ENCODE measurements at regions not wholly inside any gene's neighbourhood (a gene's known extent, or its start where the extent isn't known, plus 50 kb on each side); places are given as distances from the start of the nearest gene placed in this dataset.
A peak's percentile ranks its signal among the peaks of the same experiment; 100 is the strongest.
"Not testable (repeated sequence)": the region's sequence is repeated elsewhere in the genome, so short reads cannot be mapped to it uniquely, and the experiment has no call there.

DNA sequence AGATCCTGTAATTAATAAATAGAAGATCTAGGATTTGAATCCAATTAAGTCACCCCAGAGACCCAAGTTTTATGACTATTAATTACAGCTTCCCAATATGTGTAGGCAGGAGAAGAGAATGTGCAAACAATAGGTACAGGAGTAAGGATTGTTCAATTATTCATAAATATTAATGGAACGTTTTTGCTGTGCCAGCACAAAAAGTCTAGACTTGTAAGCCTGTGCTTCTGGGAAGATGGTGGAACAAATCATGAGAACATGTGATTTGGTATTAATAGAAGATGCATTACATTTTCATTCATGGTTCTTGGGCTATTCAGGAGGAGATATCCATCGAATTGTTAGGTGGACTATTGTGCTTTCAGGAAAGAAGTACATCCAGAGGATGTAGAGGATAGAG, 1240.9 kb downstream of the STIM2 start:
- no peaks in the 10 kb centered on the region for H3K27me3 ChIP-seq
- ATAC-seq (no peak), DNase-seq (no peak)
- H3K4me1 ChIP-seq = no peaks in the 10 kb centered on the region
- no peaks in the 10 kb centered on the region for H3K36me3 ChIP-seq
- WGBS, 4 donors = 62 to 69% (median 64%) methylated on average over 2 of the region's 2 CpGs
- no peak for TF ChIP-seq POLR2A (IDR thresholded peaks at IDR 0.05)
- TF ChIP-seq, protein P1, sequence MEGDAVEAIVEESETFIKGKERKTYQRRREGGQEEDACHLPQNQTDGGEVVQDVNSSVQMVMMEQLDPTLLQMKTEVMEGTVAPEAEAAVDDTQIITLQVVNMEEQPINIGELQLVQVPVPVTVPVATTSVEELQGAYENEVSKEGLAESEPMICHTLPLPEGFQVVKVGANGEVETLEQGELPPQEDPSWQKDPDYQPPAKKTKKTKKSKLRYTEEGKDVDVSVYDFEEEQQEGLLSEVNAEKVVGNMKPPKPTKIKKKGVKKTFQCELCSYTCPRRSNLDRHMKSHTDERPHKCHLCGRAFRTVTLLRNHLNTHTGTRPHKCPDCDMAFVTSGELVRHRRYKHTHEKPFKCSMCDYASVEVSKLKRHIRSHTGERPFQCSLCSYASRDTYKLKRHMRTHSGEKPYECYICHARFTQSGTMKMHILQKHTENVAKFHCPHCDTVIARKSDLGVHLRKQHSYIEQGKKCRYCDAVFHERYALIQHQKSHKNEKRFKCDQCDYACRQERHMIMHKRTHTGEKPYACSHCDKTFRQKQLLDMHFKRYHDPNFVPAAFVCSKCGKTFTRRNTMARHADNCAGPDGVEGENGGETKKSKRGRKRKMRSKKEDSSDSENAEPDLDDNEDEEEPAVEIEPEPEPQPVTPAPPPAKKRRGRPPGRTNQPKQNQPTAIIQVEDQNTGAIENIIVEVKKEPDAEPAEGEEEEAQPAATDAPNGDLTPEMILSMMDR (IDR thresholded peaks at IDR 0.05) = no peak
- intact Hi-C loops (cut with DNase I) = no loop called here
- no peaks in the 10 kb centered on the region for H3K9me3 ChIP-seq
- H3K27ac ChIP-seq = no peak overlapping the region
- H3K4me3 ChIP-seq = no peak overlapping the region

DNA sequence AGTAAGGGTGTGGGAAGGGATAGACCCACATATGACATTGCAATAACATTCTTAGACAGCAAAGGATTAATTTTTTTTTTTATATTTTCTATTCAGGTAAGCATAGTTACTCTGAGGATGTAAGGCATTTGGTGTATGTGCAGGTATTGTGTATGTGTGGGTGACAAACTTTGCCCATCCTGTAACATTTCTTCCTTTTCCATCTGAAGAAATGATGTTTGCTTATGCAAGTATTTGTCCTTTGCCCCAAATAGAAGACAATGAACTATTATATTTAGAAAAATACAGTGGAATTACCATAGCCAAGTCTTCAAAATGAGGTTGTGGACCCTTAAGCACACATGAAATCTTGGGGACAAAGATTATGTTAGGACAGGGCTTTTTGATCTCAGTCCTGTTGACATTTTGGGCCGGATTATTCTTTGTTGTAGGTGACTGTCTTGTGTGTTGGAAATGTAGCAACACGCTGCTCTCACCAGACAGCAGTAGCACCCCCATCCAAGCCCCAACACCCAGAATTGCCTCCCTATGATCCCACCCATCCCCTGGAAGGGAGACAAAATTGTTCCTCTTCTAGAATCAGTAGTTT, 1244.7 kb downstream of the STIM2 start:
- intact Hi-C loops (cut with DNase I) = no loop called here
- H3K27me3 ChIP-seq = no peaks in the 10 kb centered on the region
- DNase-seq (no peak), ATAC-seq (no peak)
- no peak overlapping the region for H3K27ac ChIP-seq
- H3K4me1 ChIP-seq = no peaks in the 10 kb centered on the region
- TF ChIP-seq POLR2A (IDR thresholded peaks at IDR 0.05) = no peak
- TF ChIP-seq, protein P1 (IDR thresholded peaks at IDR 0.05) = no peak
- H3K36me3 ChIP-seq = no peaks in the 10 kb centered on the region
- no peak overlapping the region for H3K4me3 ChIP-seq
- H3K9me3 ChIP-seq = no peaks in the 10 kb centered on the region
- 80 to 100% (median 88%) methylated on average over 2 of the region's 2 CpGs for WGBS, 4 donors

DNA sequence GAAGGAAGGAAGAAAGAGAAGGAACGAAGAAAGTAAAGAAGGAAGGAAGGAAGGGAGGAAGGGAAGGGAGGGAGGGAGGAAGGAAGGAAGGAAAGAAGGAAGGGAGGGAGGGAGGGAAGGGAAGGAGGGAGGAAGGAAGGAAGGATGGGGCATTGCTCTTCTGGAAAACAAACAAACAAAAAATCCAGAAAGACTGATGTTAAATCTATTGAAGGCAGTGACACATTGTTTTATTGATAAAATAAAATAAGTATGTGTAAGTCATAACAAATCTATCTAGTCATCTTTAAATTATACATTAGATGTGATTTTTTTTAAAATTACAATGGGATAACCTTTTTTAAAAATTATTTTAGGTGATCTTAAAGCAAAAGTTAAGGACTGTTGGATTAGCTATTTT, 1245.5 kb downstream of the STIM2 start:
- Histone ChIP-seq H3K27me3 (no peaks in the 10 kb centered on the region), H3K9me3 (no peaks in the 10 kb centered on the region), H3K27ac (no peak overlapping the region), H3K4me1 (no peaks in the 10 kb centered on the region), H3K4me3 (no peak overlapping the region), H3K36me3 (no peaks in the 10 kb centered on the region)
- intact Hi-C loops (cut with DNase I) = no loop called here
- TF ChIP-seq, protein P1 (IDR thresholded peaks at IDR 0.05) = no peak
- no peak for TF ChIP-seq POLR2A (IDR thresholded peaks at IDR 0.05)
- 52 to 58% (median 57%) methylated on average over 1 of the region's 1 CpG for WGBS, 4 donors
- ATAC-seq (no peak), DNase-seq (no peak)

DNA sequence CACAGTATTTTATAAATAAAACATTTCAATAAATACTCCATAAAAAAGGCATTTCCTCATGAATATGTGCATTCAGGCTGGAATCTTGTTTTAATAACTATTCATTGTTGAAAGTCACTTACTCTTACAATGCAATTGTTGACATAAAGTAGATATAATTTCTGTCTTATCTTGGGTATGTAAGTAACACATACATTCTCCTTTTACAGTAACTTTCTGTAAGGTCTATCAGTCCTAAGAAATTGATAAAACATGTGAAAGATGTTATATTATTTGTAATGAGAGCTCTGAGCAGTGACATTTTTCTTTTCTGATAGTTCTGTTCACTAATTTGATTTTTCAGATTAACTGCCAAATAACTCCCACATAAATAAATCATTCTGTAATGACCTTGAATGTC, 1249.2 kb downstream of the STIM2 start:
- TF ChIP-seq, protein P1 (IDR thresholded peaks at IDR 0.05) = no peak
- TF ChIP-seq POLR2A (IDR thresholded peaks at IDR 0.05) = no peak
- no peak for ATAC-seq
- no peak overlapping the region for H3K27ac ChIP-seq
- no peaks in the 10 kb centered on the region for H3K9me3 ChIP-seq
- intact Hi-C loops (cut with DNase I) = no loop called here
- DNase-seq = no peak
- no peaks in the 10 kb centered on the region for H3K36me3 ChIP-seq
- H3K4me3 ChIP-seq = no peak overlapping the region
- no peaks in the 10 kb centered on the region for H3K4me1 ChIP-seq
- H3K27me3 ChIP-seq = no peaks in the 10 kb centered on the region

DNA sequence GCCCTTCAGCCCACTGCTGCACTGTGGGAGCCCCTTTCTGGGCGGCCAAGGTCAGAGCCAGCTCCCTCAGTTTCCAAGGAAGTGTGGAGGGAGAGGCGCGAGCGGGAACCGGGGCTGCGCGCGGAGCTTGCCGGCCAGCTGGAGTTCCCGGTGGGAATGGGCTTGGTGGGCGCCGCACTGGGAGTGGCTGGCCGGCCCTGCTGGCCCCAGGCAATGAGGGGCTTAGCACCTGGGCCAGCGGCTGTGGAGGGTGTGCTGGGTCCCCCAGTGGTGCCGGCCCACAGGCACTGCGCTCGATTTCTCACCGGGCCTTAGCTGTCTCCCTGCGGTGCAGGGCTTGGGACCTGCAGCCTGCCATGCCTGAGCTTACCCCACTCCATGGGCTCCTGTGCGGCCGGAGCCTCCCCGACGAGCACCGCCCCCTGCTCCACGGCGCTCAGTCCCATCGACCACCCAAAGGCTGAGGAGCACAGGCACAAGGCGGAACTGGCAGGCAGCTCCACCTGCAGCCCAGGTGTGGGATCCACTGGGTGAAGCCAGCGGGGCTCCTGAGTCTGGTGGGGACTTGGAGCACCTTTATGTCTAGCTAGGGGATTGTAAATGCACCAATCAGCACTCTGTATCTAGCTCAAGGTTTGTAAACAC, 1252.2 kb downstream of the STIM2 start:
- H3K4me3 ChIP-seq; intact Hi-C loops (cut with DNase I); ATAC-seq; H3K27ac ChIP-seq; H3K9me3 ChIP-seq; H3K4me1 ChIP-seq; H3K27me3 ChIP-seq; H3K36me3 ChIP-seq: not testable (repeated sequence)
- peak in 1 of 5 donors; percentile 51 for DNase-seq
- WGBS, 4 donors = 94 to 97% (median 95%) methylated on average over 24 to 29 of the region's 29 CpGs

DNA sequence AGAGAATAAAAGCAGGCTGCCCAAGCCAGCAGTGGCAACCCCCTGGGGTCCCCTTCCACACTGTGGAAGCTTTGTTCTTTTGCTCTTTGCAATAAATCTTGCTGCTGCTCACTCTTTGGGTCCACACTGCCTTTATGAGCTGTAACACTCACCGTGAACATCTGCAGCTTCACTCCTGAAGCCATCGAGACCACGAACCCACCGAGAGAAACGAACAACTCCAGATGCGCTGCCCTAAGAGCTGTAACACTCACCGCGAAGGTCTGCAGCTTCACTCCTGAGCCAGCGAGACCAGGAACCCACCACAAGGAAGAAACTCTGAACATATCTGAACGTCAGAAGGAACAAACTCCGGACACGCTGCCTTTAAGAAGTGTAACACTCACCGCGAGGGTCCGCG, 1252.9 kb downstream of the STIM2 start:
- ATAC-seq; intact Hi-C loops (cut with DNase I); H3K36me3 ChIP-seq; H3K4me3 ChIP-seq; H3K4me1 ChIP-seq; DNase-seq; H3K9me3 ChIP-seq; H3K27ac ChIP-seq; H3K27me3 ChIP-seq: not testable (repeated sequence)
- WGBS, 4 donors = 90 to 94% (median 94%) methylated on average over 16 of the region's 16 CpGs

DNA sequence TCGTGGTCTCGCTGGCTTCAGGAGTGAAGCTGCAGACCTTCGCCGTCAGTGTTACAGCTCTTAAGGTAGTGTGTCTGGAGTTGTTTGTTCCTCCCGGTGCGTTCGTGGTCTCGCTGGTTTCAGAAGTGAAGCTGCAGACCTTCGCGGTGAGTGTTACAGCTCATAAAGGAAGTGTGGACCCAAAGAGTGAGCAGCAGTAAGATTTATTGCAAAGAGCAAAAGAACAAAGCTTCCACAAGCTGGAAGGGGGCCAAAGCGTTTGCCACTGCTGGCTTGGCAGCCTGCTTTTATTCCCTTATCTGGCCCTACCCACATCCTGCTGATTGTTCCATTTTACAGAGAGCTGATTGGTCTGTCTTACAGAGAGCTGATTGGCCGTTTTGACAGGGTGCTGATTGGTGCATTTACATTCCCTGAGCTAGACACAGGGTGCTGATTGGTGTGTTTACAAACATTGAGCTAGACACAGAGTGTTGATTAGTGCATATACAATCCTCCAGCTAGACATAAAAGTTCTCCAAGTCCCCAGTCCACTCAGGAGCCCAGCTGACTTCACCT, 1256.0 kb downstream of the STIM2 start:
- WGBS, 4 donors = 76 to 89% (median 77%) methylated on average over 12 of the region's 12 CpGs
- ATAC-seq; intact Hi-C loops (cut with DNase I); H3K9me3 ChIP-seq; H3K36me3 ChIP-seq; DNase-seq; H3K27ac ChIP-seq; H3K4me3 ChIP-seq; H3K4me1 ChIP-seq; H3K27me3 ChIP-seq: not testable (repeated sequence)

Measured in heart left ventricle (tissue), 16 donors.